CD4-positive, alpha-beta T cell treated with Interferon alpha-2 for 1 hour (primary cell): ENCODE measurements at regions not wholly inside any gene's neighbourhood (a gene's known extent, or its start where the extent isn't known, plus 50 kb on each side); places are given as distances from the start of the nearest gene placed in this dataset.
A peak's percentile ranks its signal among the peaks of the same experiment; 100 is the strongest.

Experiments used
- DNase-seq, 2 donors: peaks; one replicate each; pipeline ENCODE4 v3.0.0-alpha.2; 2020 to 2022

DNA sequence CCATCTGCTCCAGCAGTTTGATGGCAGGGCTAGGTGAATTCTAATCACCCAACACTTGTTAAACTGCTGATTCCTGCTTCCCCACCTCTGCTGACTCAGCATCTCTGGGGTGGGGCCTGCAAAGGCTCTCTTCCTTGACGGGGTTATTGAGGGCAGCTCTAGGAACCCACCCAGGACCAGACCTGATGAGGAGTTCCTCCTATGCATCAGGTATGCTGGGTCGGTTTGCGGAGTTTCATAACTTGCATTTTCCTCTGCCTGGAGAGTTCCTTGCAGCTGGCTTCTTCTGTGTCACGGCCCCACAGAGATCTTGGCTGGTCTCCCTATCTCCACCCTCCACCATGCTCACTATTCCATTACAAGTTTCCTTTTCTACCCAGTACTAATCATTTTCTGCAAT, 93.4 kb upstream of the CCL2 start:
- DNase-seq, result no peak

- no peak for DNase-seq
Measured at GRCh38 chr17:34163123-34163522, 92.0 kb upstream of the CCL2 start.

DNA sequence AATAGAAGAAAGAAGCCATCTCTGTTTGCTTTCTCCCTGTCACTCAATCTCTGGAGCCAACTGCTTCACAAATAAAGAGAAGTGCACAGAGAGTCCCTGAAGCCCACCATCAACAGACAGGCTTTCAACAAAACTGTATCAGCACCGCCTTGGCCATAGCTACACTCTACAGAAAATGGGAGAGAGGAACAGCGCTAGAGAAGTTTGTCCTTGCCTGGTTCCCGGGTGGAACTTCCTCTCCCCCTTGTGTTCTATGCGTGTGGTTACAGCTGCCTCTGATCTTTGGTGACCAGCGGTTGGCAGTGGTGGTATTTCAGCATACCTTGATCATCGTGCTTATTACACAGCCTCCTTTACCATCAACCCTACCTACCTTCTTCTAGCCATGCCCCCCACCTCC, 91.4 kb upstream of the CCL2 start:
- no peak for DNase-seq

DNA sequence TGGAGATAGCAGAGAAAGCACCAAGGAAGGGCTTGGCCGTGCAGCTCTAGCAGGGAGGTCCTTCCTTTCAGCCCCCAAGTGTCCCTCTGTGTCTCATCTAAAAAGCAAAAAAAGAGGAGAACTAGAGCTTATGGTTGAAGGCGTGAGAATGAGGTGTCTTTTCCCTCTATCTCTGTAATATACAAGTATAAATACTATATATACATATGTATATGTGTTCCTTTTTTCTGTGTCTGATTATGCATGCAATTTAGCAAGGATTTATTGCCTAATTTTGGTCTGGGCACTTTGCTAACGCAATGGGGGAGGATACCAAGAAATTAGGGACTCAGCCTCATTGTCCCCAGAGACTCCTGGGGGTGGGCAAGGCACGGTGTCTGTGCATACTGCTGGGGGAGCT, 90.2 kb upstream of the CCL2 start:
- DNase-seq, result no peak

GRCh38 chr17:34166352-34166751, 88.7 kb upstream of the CCL2 start:
- DNase-seq, result no peak

GRCh38 chr17:34167354-34167753, 87.7 kb upstream of the CCL2 start:
- DNase-seq, result no peak

DNA sequence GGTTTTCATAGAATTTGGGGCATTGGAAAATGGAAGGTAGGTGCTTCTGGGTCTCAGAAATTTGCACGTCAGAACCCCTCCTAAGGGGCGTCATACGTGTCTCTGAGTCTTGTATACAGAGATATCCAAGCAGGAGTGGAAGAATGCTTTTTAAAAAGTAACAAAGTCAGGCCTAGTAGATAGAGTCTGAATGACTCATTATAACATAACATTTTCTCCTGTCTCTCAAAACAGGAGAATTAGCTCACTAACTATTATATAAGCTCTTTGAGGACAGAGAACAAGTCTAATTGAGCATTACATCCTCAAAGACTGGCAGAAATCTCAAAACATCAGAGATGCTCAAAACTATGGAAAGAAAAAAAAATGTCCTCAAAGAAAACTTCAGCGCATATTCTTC, 86.1 kb upstream of the CCL2 start:
- DNase-seq, result no peak

DNA sequence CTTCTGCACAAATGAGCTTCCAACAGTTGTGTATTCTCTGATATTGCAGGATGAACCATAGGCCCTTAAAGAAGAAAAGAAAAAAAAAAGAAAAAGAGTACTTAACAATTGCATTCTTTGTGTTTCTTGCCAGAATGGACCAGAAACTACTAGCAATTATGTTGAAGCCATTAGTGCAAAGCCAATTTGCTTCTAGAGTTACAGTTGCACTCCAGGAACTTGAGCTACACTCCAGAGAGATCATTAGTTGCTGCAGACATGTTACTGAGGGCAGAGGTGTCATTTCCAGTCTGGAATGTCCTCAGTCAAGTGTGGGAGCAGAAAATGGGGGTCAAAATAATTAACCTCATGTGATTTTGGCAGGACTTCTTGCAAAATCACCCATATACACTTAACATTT, 85.6 kb upstream of the CCL2 start:
- no peak for DNase-seq

- peak; percentile 41 to 56 for DNase-seq
Measured at GRCh38 chr17:34171245-34171818, 83.8 kb upstream of the CCL2 start.

DNA sequence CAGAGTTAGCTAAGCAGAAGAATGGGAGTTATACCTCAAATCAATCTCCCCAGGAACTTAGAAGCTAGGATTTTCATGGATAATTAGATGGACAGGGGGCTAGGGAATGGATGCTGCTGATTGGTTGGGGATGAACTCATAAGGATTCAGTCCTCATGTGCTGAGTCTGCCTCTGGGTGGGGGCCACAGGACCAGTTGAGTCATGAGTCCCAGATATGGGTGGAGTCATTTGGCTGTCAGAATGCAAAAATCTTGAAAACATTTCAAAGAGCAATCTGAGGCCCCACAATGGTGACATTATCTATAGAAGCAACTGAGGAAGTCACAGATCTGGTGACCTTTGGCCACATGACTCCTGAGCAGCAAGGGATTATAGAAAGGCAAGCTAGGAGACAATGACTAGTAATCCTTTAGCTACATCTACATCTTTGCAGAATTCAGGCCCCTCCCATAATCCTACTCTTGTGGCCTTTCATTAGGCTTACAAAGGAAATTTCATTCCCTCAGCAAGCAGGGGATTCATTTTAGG, 82.6 kb upstream of the CCL2 start:
- no peak for DNase-seq

- DNase-seq, result no peak
Measured at GRCh38 chr17:34173241-34173640, 81.8 kb upstream of the CCL2 start.

DNA sequence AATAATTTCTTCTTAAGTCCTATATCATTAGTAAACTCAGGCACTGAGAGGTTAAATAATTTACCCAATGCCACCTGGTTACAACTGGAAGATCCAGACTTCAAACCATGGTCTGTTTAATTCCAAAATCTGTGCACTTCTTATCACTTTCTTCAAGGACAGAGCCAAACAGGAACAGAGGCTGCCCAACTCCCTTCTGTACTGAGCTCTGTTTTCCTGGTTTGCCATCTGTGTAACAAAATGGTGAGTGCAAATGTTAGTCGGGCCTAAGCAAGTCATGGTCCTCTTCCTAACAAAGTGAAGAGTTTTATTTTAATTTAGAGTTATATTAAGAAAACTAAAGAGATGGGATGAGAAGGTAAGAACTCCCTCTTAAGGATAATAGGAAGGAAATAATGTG, 80.6 kb upstream of the CCL2 start:
- no peak for DNase-seq

- no peak for DNase-seq
Measured at GRCh38 chr17:34176440-34176839, 78.6 kb upstream of the CCL2 start.

GRCh38 chr17:34177642-34178041, 77.4 kb upstream of the CCL2 start:
- no peak for DNase-seq

- no peak for DNase-seq
Measured at GRCh38 chr17:34178092-34178491, 77.0 kb upstream of the CCL2 start.

GRCh38 chr17:34182036-34182803, 72.9 kb upstream of the CCL2 start:
- DNase-seq, result no peak

- DNase-seq, result no peak
Measured at GRCh38 chr17:34195987-34196386, 59.1 kb upstream of the CCL2 start.

GRCh38 chr17:34198519-34198918, 56.6 kb upstream of the CCL2 start:
- DNase-seq, result no peak

DNA sequence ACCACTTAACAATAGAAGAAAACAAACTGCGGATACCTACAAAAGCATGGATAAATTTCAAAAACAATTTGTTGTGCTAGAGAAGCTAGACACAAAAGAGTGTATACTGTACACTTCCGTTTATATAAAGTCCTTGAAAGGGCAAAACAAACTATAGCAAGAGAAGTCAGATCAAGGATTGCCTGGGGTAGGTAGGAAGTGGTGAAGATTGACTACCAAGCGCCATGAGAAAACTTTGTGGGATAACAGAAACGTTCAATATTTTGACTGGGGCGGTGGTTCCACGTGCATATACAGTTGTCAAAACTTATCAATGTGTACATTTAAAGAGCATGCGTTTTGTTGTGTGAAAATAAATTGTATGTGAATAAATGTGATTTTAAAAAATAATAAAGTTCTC, 55.6 kb upstream of the CCL2 start:
- no peak for DNase-seq

DNA sequence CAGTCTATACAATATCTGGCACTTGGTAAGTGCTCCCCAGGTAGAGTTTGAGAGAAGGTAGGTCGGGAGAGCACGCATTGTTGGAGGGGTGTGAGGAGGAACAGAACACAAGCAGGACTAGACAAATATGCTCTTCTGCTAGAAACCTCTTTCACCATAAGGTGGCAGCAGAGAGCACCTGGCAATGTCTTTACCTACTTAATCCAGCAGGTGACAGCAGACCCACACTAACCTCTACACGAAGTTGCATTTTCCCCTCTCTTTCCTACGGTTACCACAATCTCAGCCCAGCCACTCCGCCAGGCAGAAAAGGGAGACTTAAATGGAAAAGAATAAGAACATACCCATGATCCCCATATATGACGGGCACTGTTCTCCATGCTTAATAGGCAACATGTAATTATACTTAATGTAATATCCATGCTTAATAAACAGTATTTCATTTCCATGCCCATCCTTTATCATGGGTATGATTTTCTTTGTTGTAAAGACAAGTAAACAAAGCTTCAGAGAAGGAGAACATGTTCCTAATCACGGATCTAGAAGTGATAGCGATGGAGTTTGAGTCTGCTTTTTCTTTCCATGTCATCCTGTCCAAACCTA, 55.1 kb upstream of the CCL2 start:
- peak; percentile 71 to 77 for DNase-seq

DNA sequence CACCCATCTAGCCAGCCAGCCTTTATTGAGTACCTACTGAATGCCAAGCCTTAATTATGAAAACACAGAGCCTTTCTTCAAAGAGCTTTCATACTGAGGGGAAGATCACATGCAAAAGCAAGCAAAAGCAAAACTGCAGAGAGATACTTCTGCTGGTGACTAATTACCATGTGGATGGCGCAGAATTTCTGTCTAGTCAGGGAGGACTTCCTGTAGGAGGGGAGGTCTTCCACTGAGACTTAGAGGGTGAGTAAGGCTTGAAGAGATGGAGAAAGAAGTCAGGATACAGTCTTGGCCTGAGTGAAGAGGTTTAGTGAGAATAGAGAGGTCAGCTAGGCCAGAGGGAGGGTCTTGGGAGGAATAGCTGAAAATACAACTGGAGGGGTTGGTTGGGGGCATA, 53.9 kb upstream of the CCL2 start:
- DNase-seq, result peak in 1 of 2 donors; percentile 40

DNA sequence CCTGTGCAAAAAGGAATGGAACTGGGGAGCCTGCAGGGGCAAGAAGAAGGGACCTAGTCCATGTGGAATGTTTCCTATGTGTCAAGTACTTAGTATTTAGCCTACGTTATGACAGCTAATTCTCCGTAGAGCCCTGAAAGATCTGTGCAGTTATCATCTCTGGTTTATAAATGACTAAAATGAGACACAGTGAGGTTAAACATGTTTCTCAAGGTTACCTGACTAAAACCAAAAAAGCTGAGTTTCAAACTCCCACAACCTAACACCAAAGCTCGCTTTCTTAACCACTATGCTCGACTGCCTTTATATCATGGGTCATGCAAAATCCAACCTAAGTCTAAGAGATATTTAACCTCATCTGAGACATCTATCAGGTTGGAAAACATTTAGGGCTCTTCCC, 53.3 kb upstream of the CCL2 start:
- no peak for DNase-seq

DNA sequence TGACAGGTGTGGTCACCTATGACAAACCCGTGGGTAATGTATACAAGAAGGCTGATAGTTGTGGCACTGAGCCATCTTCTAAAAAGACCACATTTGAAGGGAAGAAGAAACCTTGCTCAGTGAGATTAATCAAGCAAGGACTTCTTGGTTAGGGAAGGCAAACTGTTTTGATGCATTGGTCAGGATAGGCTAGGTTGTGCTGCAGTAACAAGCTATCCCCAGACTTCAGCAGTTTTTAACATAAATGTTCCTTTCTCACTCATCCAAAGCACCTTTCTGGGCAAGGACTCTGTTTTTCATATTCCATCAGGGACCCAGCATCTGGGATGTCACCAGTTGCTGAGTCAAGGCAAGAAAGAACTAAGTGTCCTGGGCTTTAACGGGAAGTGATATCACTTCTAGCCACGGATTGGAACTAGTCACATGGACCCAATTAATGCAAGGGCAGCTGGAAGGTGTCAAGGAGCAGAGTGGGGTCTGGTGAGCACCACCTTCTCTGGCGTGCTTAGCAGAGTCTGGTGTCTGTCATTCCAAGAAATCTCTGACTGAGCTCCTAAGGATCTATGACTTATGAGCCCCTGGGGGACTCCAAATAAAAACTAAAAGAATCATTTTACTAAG, 52.0 kb upstream of the CCL2 start:
- DNase-seq, result no peak

DNA sequence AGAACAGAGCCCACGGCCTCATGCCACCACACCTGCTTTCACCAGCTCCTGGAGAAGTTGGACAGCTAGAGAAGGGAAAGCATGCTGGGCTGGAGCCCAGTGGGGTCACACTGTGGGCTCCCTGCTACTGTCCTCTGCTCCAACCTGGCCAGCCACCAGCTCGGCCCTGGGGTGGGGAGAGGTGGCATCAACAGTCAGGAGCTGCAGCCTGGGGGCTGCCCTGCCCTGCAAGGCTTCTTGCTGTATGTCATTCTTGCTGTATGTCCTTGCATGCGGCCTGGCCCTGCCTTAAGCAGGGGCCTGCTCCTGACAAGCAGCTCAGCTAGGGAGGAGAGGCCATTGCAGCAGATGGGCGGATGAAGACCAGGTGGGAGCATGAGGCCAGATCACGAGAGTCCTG, 50.7 kb upstream of the CCL2 start:
- DNase-seq, result no peak
